ENCODE measurements at regions not wholly inside any gene's neighbourhood (a gene's known extent, or its start where the extent isn't known, plus 50 kb on each side); places are given as distances from the start of the nearest gene placed in this dataset.
"Not testable (repeated sequence)": the region's sequence is repeated elsewhere in the genome, so short reads cannot be mapped to it uniquely, and the experiment has no call there.

GRCh38 chr15:79778378-79778990 is 118.3 kb downstream of the MTHFS start:
- H3K27ac ChIP-seq (ENCODE audit: low read depth, low read length) = no peak overlapping the region
- no peaks in the 10 kb centered on the region for H3K4me1 ChIP-seq (ENCODE audit: control insufficient read depth, insufficient read depth, low read length, unreplicated experiment)
- no peak overlapping the region for H3K4me3 ChIP-seq (ENCODE audit: low read depth, low read length)
- no peaks in the 10 kb centered on the region for H3K36me3 ChIP-seq (ENCODE audit: insufficient read depth, low read length)
- no peaks in the 10 kb centered on the region for H3K79me2 ChIP-seq (ENCODE audit: control insufficient read depth, insufficient read depth, low read length, unreplicated experiment)
- H3K27me3 ChIP-seq (ENCODE audit: insufficient read depth, low read length) = peaks cover 42% of the 10 kb centered on the region
- no peak overlapping the region for H2AFZ ChIP-seq (ENCODE audit: low read length, unreplicated experiment)

DNA sequence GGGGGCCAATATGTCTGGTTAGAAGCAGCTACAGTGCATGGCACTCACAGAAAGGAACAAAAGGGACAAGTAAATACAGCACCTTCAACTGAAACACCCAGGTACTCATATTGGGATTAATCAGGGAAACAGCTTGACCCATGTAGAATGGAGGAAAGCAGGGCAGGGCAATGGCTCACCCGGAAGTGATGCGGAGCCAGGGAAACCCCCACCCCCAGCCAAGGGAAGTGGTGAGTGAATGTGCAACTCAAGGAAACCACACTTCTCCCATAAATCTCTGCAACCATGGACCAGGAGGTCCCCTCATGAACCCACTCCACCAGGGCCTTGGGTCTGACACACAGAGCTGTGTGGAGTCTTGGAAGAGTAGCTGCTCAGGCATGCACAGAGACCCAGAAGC is 117.1 kb downstream of the MTHFS start:
- Histone ChIP-seq H3K79me2 (ENCODE audit: control insufficient read depth, insufficient read depth, low read length, unreplicated experiment) (no peaks in the 10 kb centered on the region), H3K36me3 (ENCODE audit: insufficient read depth, low read length) (no peaks in the 10 kb centered on the region), H2AFZ (ENCODE audit: low read length, unreplicated experiment) (no peak overlapping the region), H3K27me3 (ENCODE audit: insufficient read depth, low read length) (peaks cover 42% of the 10 kb centered on the region), H3K27ac (ENCODE audit: low read depth, low read length) (no peak overlapping the region), H3K4me1 (ENCODE audit: control insufficient read depth, insufficient read depth, low read length, unreplicated experiment) (no peaks in the 10 kb centered on the region), H3K4me3 (ENCODE audit: low read depth, low read length) (no peak overlapping the region)

DNA sequence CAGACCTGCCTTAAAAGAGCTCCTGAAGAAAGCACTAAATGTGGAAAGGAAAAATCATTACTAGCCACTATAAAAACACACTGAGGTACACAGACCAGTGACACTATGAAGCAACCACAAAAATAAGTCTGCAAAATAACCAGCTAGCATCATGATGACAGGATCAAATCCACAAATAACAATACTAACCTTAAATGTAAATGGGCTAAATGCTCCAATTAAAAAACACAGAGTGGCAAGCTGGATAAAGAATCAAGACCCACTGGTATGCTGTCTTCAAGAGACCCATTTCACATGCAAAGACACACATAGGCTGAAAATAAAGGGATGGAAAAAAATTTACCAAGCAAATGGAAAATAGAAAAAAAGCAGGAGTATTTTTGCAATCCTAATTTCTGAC is 114.5 kb downstream of the MTHFS start:
- not testable (repeated sequence) for H3K4me1 ChIP-seq (ENCODE audit: control insufficient read depth, insufficient read depth, low read length, unreplicated experiment); H3K27ac ChIP-seq (ENCODE audit: low read depth, low read length); H2AFZ ChIP-seq (ENCODE audit: low read length, unreplicated experiment); H3K79me2 ChIP-seq (ENCODE audit: control insufficient read depth, insufficient read depth, low read length, unreplicated experiment); H3K36me3 ChIP-seq (ENCODE audit: insufficient read depth, low read length); H3K4me3 ChIP-seq (ENCODE audit: low read depth, low read length)
- H3K27me3 ChIP-seq (ENCODE audit: insufficient read depth, low read length) = peaks cover 37% of the 10 kb centered on the region
